GM12878 (cell line): ENCODE measurements at regions not wholly inside any gene's neighbourhood (a gene's known extent, or its start where the extent isn't known, plus 50 kb on each side); places are given as distances from the start of the nearest gene placed in this dataset.

Experiments
- ATAC-seq: fragments of 200-7000 bp; cut with Tn5 transposase; 3 replicates; pipeline ENCODE4 v1.9.1; 2020; ENCODE audit warnings: mild to moderate bottlenecking, moderate library complexity
- BruUV-seq: library from RNA; stranded (reverse); fragments of 400-500 nt; replicated peaks from 2 replicates; lab custom pipeline; 2021; lab: Mats Ljungman, UMichigan
- CTCF ChIA-PET: fragments of 300-600 bp; sonication (Branson Sonifier 250); formaldehyde crosslinking; extraction: SDS; loops from one replicate; lab custom pipeline; 2021; ENCODE audit warnings: inconsistent platforms; lab: Yijun Ruan, JAX
- POLR2A ChIA-PET: fragments of 350-600 bp; formaldehyde crosslinking; extraction: SDS; loops from one replicate; lab custom pipeline; 2021; ENCODE audit warnings: inconsistent platforms; lab: Charles Lee
- RAD21 ChIA-PET: fragments of 300-600 bp; sonication (Branson Sonifier 250); formaldehyde crosslinking; loops from one replicate; lab custom pipeline; 2023; ENCODE audit warnings: antibody characterized with exemption; ENCODE audit not compliant: unreplicated experiment; lab: Charles Lee
- SMC1A ChIA-PET: fragments of 300-600 bp; sonication (Branson Sonifier 250); formaldehyde crosslinking; loops from one replicate; lab custom pipeline; 2023; ENCODE audit not compliant: unreplicated experiment, uncharacterized antibody; lab: Charles Lee
- DNase-seq: peaks from one replicate; pipeline ENCODE4 v3.0.0-alpha.2; 2011; ENCODE audit warnings: low read depth, low spot score
- FAIRE-seq: peaks from 3 replicates; lab custom pipeline; 2011; peaks lifted over from hg19 to GRCh38; lab: Jason Lieb, UNC
- H2AFZ ChIP-seq: 2 replicates; pipeline ENCODE4 v1.6.0; 2011; ENCODE audit warnings: low read depth, low read length, control low read depth; ENCODE audit not compliant: control insufficient read depth
- H3K27ac ChIP-seq: 2 replicates; pipeline ENCODE4 v1.5.1; 2011; ENCODE audit warnings: control low read depth; ENCODE audit not compliant: control insufficient read depth, insufficient read depth
- H3K27me3 ChIP-seq, 2 experiments: replicated peaks in 1 of 2; 2 replicates each; pipeline versions ENCODE4 v1.6.0 to v1.6.1; 2011; ENCODE audit warnings: low read length in 1 of 2; ENCODE audit not compliant: control insufficient read depth in 2 of 2, insufficient read depth in 2 of 2
- H3K36me3 ChIP-seq, 2 experiments: 2 replicates each; pipeline ENCODE4 v1.5.1; 2011; ENCODE audit warnings: low read length in 1 of 2; ENCODE audit not compliant: control insufficient read depth in 2 of 2, insufficient read depth in 2 of 2
- H3K4me1 ChIP-seq: 2 replicates; pipeline ENCODE4 v1.6.1; 2011; ENCODE audit warnings: mild to moderate bottlenecking, low read length, moderate library complexity, mixed read lengths; ENCODE audit not compliant: control insufficient read depth, insufficient read depth
- H3K4me2 ChIP-seq: 2 replicates; pipeline ENCODE4 v1.6.0; 2011; ENCODE audit warnings: control low read depth; ENCODE audit not compliant: control insufficient read depth, insufficient read depth
- H3K4me3 ChIP-seq: fragments of 200-600 bp; sonication (generic); 2 replicates; pipeline ENCODE4 v1.5.1; 2016
- H3K79me2 ChIP-seq: 2 replicates; pipeline ENCODE4 v1.6.0; 2011; ENCODE audit warnings: low read length; ENCODE audit not compliant: control insufficient read depth, insufficient read depth
- H3K9ac ChIP-seq: 2 replicates; pipeline ENCODE4 v1.8.0; 2011; ENCODE audit warnings: low read length, control low read depth, mixed read lengths; ENCODE audit not compliant: control insufficient read depth, insufficient read depth
- H3K9me3 ChIP-seq: replicated peaks from 3 replicates; pipeline ENCODE4 v1.5.1; 2011; ENCODE audit warnings: mild to moderate bottlenecking, low read length; ENCODE audit not compliant: control insufficient read depth, insufficient read depth
- H4K20me1 ChIP-seq: 2 replicates; pipeline ENCODE4 v1.6.0; 2011; ENCODE audit not compliant: control insufficient read depth, insufficient read depth
- BMI1 ChIP-seq: fragments of 450-650 bp; IDR thresholded peaks from 2 replicates; pipeline ENCODE4 v1.6.1; 2016; ENCODE audit warnings: mild to moderate bottlenecking, moderate library complexity, borderline replicate concordance
- EGR1 ChIP-seq, 2 experiments: IDR thresholded peaks; 1 replicate in 1 of 2; 2 replicates in 1 of 2; pipeline ENCODE4 v1.6.1; 2011 to 2012; ENCODE audit warnings: low read depth in 2 of 2, low read length in 2 of 2, borderline replicate concordance in 1 of 2, mild to moderate bottlenecking in 1 of 2, moderate library complexity in 1 of 2
- ESRRA ChIP-seq: IDR thresholded peaks from 2 replicates; pipeline ENCODE4 v1.6.1; 2012; ENCODE audit warnings: mild to moderate bottlenecking, low read length, improper control_type of control experiment
- HCFC1 ChIP-seq: fragments of 150-350 bp; IDR thresholded peaks from 2 replicates; pipeline ENCODE4 v1.6.1; 2014; ENCODE audit warnings: low read length
- NFIC ChIP-seq: IDR thresholded peaks from 2 replicates; pipeline ENCODE4 v1.6.1; 2012; ENCODE audit warnings: low read depth, mild to moderate bottlenecking, inconsistent platforms, low read length, moderate library complexity
- NR2C2 ChIP-seq: IDR thresholded peaks from 2 replicates; pipeline ENCODE4 v1.6.1; 2011; ENCODE audit warnings: borderline replicate concordance, low read depth; ENCODE audit not compliant: control insufficient read depth, insufficient read length
- POLR2AphosphoS5 ChIP-seq: IDR thresholded peaks from 2 replicates; pipeline ENCODE4 v1.6.1; 2011; ENCODE audit warnings: mild to moderate bottlenecking, low read length, inconsistent platforms
- RCOR1 ChIP-seq: conservative IDR thresholded peaks from 2 replicates; pipeline ENCODE4 v1.6.1; 2012; ENCODE audit warnings: low read depth, low read length, improper control_type of control experiment
- SIX5 ChIP-seq: IDR thresholded peaks from 2 replicates; pipeline ENCODE4 v1.6.1; 2011; ENCODE audit warnings: mild to moderate bottlenecking, low read depth, low read length, moderate library complexity; ENCODE audit not compliant: severe bottlenecking
- SMC3 ChIP-seq: IDR thresholded peaks from 2 replicates; pipeline ENCODE4 v1.6.1; 2011; ENCODE audit warnings: low read length, improper control_type of control experiment, borderline replicate concordance
- SREBF2 ChIP-seq: IDR thresholded peaks from 2 replicates; pipeline ENCODE4 v1.6.1; 2012; ENCODE audit warnings: mild to moderate bottlenecking, low read length
- ZBTB4 ChIP-seq: fragments of 450-650 bp; formaldehyde crosslinking; IDR thresholded peaks from 2 replicates; pipeline ENCODE4 v1.4.0; 2022; ENCODE audit warnings: mild to moderate bottlenecking, moderate library complexity
- ZNF384 ChIP-seq: IDR thresholded peaks from 2 replicates; pipeline ENCODE4 v1.6.1; 2012; ENCODE audit warnings: low read depth, mild to moderate bottlenecking, low read length, improper control_type of control experiment, borderline replicate concordance
- WGBS: methylation state at CpG from one replicate; pipeline ENCODE4 v1.1.6; 2016; ENCODE audit warnings: low lambda C conversion rate; ENCODE audit not compliant: insufficient replicate concordance, insufficient coverage; ENCODE audit errors: missing lambda C conversion rate; 5-methylcytosine and 5-hydroxymethylcytosine counted together
- in situ Hi-C: fragments of 300-500 bp; cut with MboI; formaldehyde crosslinking; loops from 9 replicates; pipeline ENCODE4 v1.14.3; 2018; ENCODE audit warnings: mixed read lengths
- intact Hi-C: fragments of 100-400 bp; cut with micrococcal nuclease; formaldehyde crosslinking; loops from one replicate; pipeline ENCODE4 v1.14.2; 2022; ENCODE audit not compliant: unreplicated experiment
- TF ChIP-seq, protein P1 (sequence below): fragments of 150-350 bp; IDR thresholded peaks from 2 replicates; pipeline ENCODE4 v1.6.1; 2016; ENCODE audit warnings: low read depth, low read length
- TF ChIP-seq, protein P2 (sequence below): fragments of 450-650 bp; IDR thresholded peaks from 2 replicates; pipeline ENCODE4 v1.6.1; 2018; ENCODE audit warnings: mild to moderate bottlenecking, low read depth, moderate library complexity; ENCODE audit not compliant: partially characterized antibody

GRCh38 chr11:91902312-91902711 is 322.3 kb upstream of the FAT3 start (continued):
- TF ChIP-seq, protein P1, sequence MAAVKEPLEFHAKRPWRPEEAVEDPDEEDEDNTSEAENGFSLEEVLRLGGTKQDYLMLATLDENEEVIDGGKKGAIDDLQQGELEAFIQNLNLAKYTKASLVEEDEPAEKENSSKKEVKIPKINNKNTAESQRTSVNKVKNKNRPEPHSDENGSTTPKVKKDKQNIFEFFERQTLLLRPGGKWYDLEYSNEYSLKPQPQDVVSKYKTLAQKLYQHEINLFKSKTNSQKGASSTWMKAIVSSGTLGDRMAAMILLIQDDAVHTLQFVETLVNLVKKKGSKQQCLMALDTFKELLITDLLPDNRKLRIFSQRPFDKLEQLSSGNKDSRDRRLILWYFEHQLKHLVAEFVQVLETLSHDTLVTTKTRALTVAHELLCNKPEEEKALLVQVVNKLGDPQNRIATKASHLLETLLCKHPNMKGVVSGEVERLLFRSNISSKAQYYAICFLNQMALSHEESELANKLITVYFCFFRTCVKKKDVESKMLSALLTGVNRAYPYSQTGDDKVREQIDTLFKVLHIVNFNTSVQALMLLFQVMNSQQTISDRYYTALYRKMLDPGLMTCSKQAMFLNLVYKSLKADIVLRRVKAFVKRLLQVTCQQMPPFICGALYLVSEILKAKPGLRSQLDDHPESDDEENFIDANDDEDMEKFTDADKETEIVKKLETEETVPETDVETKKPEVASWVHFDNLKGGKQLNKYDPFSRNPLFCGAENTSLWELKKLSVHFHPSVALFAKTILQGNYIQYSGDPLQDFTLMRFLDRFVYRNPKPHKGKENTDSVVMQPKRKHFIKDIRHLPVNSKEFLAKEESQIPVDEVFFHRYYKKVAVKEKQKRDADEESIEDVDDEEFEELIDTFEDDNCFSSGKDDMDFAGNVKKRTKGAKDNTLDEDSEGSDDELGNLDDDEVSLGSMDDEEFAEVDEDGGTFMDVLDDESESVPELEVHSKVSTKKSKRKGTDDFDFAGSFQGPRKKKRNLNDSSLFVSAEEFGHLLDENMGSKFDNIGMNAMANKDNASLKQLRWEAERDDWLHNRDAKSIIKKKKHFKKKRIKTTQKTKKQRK: no peak
- no peak for TF ChIP-seq RCOR1
- TF ChIP-seq HCFC1: no peak
- TF ChIP-seq ZNF384: no peak
- TF ChIP-seq ESRRA: no peak
- TF ChIP-seq POLR2AphosphoS5: no peak
- no peak for TF ChIP-seq SREBF2
- no peak for TF ChIP-seq EGR1 (IDR thresholded peaks at IDR 0.05; ENCODE audit: borderline replicate concordance in 1 of 2, low read depth in 2 of 2, low read length in 2 of 2)
- no peak for TF ChIP-seq SIX5

DNA sequence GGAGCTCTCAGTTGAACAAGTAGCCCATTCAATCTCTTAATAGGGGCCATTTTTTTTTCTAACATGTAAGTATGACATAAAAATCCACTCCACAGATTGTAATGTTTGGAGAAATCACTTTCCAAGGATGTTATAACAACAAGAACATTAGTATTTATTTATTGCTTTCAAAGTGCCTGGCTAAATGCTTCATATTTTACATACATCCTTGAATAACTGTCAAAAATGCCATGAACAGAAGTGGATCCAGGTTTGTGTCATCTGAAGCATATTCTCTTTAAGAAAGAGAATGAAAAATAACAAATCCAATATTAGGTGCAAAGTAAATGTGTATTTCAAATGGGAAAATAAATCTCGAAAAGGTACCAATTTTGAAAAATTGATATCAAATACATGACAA is 344.0 kb upstream of the FAT3 start:
- SMC1A ChIA-PET: no interaction called here
- BruUV-seq: no TSS peak
- no peak overlapping the region for H3K27ac ChIP-seq
- H3K36me3 ChIP-seq: no peaks in the 10 kb centered on the region
- H3K79me2 ChIP-seq: no peaks in the 10 kb centered on the region
- H3K4me3 ChIP-seq: no peak overlapping the region
- RAD21 ChIA-PET: interaction anchor here (1.0 kb wide), 1 partner anchor 40 kb away, joined by 3 read pairs; no protein-coding TSS in a partner anchor
- no peak overlapping the region for H3K4me2 ChIP-seq
- intact Hi-C loops: no loop called here
- DNase-seq: no peak
- 16% methylated on average over 1 of the region's 1 CpG for whole genome bisulfite sequencing
- H3K9ac ChIP-seq: no peak overlapping the region
- POLR2A ChIA-PET: no interaction called here
- no peak overlapping the region for H2AFZ ChIP-seq
- H3K4me1 ChIP-seq: no peaks in the 10 kb centered on the region
- no peaks in the 10 kb centered on the region for H3K27me3 ChIP-seq
- H3K9me3 ChIP-seq: no peaks in the 10 kb centered on the region
- in situ Hi-C loops: no loop called here
- no peaks in the 10 kb centered on the region for H4K20me1 ChIP-seq
- ATAC-seq: no peak
- CTCF ChIA-PET: no interaction called here
- FAIRE-seq: no peak
- TF ChIP-seq SMC3 (no peak), ZBTB4 (CRISPR knock-in tag) (no peak), HCFC1 (no peak), NR2C2 (no peak), NFIC (no peak), BMI1 (no peak)
- TF ChIP-seq, protein P2, sequence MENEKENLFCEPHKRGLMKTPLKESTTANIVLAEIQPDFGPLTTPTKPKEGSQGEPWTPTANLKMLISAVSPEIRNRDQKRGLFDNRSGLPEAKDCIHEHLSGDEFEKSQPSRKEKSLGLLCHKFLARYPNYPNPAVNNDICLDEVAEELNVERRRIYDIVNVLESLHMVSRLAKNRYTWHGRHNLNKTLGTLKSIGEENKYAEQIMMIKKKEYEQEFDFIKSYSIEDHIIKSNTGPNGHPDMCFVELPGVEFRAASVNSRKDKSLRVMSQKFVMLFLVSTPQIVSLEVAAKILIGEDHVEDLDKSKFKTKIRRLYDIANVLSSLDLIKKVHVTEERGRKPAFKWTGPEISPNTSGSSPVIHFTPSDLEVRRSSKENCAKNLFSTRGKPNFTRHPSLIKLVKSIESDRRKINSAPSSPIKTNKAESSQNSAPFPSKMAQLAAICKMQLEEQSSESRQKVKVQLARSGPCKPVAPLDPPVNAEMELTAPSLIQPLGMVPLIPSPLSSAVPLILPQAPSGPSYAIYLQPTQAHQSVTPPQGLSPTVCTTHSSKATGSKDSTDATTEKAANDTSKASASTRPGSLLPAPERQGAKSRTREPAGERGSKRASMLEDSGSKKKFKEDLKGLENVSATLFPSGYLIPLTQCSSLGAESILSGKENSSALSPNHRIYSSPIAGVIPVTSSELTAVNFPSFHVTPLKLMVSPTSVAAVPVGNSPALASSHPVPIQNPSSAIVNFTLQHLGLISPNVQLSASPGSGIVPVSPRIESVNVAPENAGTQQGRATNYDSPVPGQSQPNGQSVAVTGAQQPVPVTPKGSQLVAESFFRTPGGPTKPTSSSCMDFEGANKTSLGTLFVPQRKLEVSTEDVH: no peak
